Vagina (tissue), 2 donors: ENCODE measurements at regions not wholly inside any gene's neighbourhood (a gene's known extent, or its start where the extent isn't known, plus 50 kb on each side); places are given as distances from the start of the nearest gene placed in this dataset.

Source experiments
- CTCF ChIP-seq, 3 experiments: fragments of 450-650 bp in 2 of 3; fragments of 200-600 bp in 1 of 3; sonication (generic) in 1 of 3; IDR thresholded peaks; one replicate each; pipeline ENCODE4 v1.5.1; 2017 to 2019; ENCODE audit warnings: antibody characterized with exemption in 3 of 3, mild to moderate bottlenecking in 2 of 3, moderate library complexity in 2 of 3
- POLR2A ChIP-seq, 2 donors: fragments of 450-650 bp; IDR thresholded peaks; one replicate each; pipeline ENCODE4 v1.6.1; 2017; ENCODE audit warnings: antibody characterized with exemption in 2 of 2, mild to moderate bottlenecking in 2 of 2, moderate library complexity in 2 of 2
- POLR2AphosphoS5 ChIP-seq, 2 donors: sonication (generic); formaldehyde crosslinking; IDR thresholded peaks; one replicate each; pipeline ENCODE4 v1.9.0; 2017; ENCODE audit warnings: antibody characterized with exemption in 2 of 2, mild to moderate bottlenecking in 2 of 2, low read depth in 1 of 2; ENCODE audit not compliant: insufficient read depth in 1 of 2

DNA sequence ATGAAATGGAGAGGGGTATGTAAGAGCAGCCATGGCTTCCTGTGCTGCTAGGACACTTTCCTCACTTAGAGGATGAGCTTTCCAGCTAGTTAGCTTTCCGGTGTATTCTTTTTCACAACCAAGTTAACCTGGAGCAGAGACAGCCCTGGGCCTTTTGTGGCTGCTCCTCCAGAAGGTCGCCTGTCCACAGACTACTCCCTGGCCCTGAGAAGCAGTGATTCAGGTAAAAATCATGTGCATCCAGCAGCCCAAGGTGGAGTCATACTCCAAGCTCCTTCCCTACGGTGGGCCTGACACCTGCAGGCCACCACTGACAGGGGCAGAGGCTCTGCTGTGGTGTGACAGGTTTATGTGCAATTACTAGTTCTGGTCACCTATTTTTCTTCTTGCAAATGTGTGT lies 187.2 kb downstream of the ANKRD30B start:
- TF ChIP-seq CTCF (IDR thresholded peaks at IDR 0.05) (no peak), POLR2A (IDR thresholded peaks at IDR 0.05) (no peak), POLR2AphosphoS5 (IDR thresholded peaks at IDR 0.05; ENCODE audit: insufficient read depth in 1 of 2, low read depth in 1 of 2) (no peak)
